IMR-90 (cell line): ENCODE measurements at regions not wholly inside any gene's neighbourhood (a gene's known extent, or its start where the extent isn't known, plus 50 kb on each side); places are given as distances from the start of the nearest gene placed in this dataset.

Experiments
- ATAC-seq: fragments of 200-7000 bp; cut with Tn5 transposase; 2 replicates; pipeline ENCODE4 v1.9.1; 2020; ENCODE audit warnings: low read depth, mild to moderate bottlenecking, moderate library complexity
- BruUV-seq: library from RNA; stranded (reverse); fragments of 400-500 nt; replicated peaks from 2 replicates; lab custom pipeline; 2021; lab: Mats Ljungman, UMichigan
- CTCF ChIA-PET: fragments of 300-600 bp; formaldehyde crosslinking; extraction: SDS; loops from one replicate; lab custom pipeline; 2021; ENCODE audit warnings: antibody characterized with exemption; lab: Yijun Ruan, JAX
- POLR2A ChIA-PET: fragments of 300-600 bp; sonication (Branson Sonifier 250); formaldehyde crosslinking; loops from one replicate; lab custom pipeline; 2022; ENCODE audit warnings: antibody characterized with exemption; ENCODE audit not compliant: unreplicated experiment; lab: Charles Lee
- DNase-seq: peaks from one replicate; pipeline ENCODE4 v3.0.0; 2013
- H2AFZ ChIP-seq: replicated peaks from 2 replicates; pipeline ENCODE3; 2013; ENCODE audit warnings: low read length, mild to moderate bottlenecking; ENCODE audit not compliant: poor library complexity
- H2AK5ac ChIP-seq: 2 replicates; pipeline ENCODE4 v1.6.1; 2013; ENCODE audit warnings: low read depth, low read length, inconsistent platforms
- H2AK9ac ChIP-seq: replicated peaks from 2 replicates; pipeline ENCODE3; 2013; ENCODE audit warnings: mild to moderate bottlenecking, low read depth, low read length, moderate library complexity; ENCODE audit not compliant: poor library complexity
- H2BK120ac ChIP-seq: 2 replicates; pipeline ENCODE4 v1.6.1; 2013; ENCODE audit warnings: low read depth, low read length, inconsistent platforms
- H2BK15ac ChIP-seq: 3 replicates; pipeline ENCODE4 v1.6.1; 2013; ENCODE audit warnings: low read depth, low read length, inconsistent platforms
- H2BK20ac ChIP-seq: 2 replicates; pipeline ENCODE4 v1.6.1; 2013; ENCODE audit warnings: low read depth, mild to moderate bottlenecking, inconsistent platforms, low read length, moderate library complexity
- H2BK5ac ChIP-seq: 2 replicates; pipeline ENCODE4 v1.6.1; 2013; ENCODE audit warnings: mild to moderate bottlenecking, low read depth, low read length, inconsistent platforms; ENCODE audit not compliant: poor library complexity, severe bottlenecking
- H3K14ac ChIP-seq: replicated peaks from 2 replicates; pipeline ENCODE4 v1.6.1; 2013; ENCODE audit warnings: low read depth, low read length, inconsistent platforms
- H3K18ac ChIP-seq: 2 replicates; pipeline ENCODE4 v1.6.1; 2013; ENCODE audit warnings: low read depth, low read length, control low read depth
- H3K23ac ChIP-seq: 2 replicates; pipeline ENCODE4 v1.6.1; 2013; ENCODE audit warnings: low read depth, low read length, inconsistent platforms
- H3K27ac ChIP-seq: 2 replicates; pipeline ENCODE4 v1.5.1; 2013; ENCODE audit warnings: mild to moderate bottlenecking, control low read depth, low read length; ENCODE audit not compliant: insufficient read depth
- H3K27me3 ChIP-seq: 2 replicates; pipeline ENCODE4 v1.6.1; 2013; ENCODE audit warnings: low read length; ENCODE audit not compliant: control insufficient read depth, insufficient read depth
- H3K36me3 ChIP-seq: 2 replicates; pipeline ENCODE4 v1.6.1; 2013; ENCODE audit warnings: low read length, mixed read lengths; ENCODE audit not compliant: control insufficient read depth, insufficient read depth
- H3K4ac ChIP-seq: 2 replicates; pipeline ENCODE4 v1.6.1; 2013; ENCODE audit warnings: low read depth, low read length, inconsistent platforms
- H3K4me1 ChIP-seq: 2 replicates; pipeline ENCODE4 v1.6.1; 2013; ENCODE audit warnings: low read length, mixed read lengths; ENCODE audit not compliant: control insufficient read depth, insufficient read depth
- H3K4me2 ChIP-seq: 2 replicates; pipeline ENCODE4 v1.6.1; 2013; ENCODE audit warnings: low read depth, mild to moderate bottlenecking, control low read depth, low read length, moderate library complexity
- H3K4me3 ChIP-seq: 2 replicates; pipeline ENCODE4 v1.5.1; 2013; ENCODE audit warnings: low read depth, mild to moderate bottlenecking, control low read depth, low read length, moderate library complexity; ENCODE audit not compliant: insufficient read depth
- H3K56ac ChIP-seq: 2 replicates; pipeline ENCODE4 v1.6.1; 2013; ENCODE audit warnings: low read length, inconsistent platforms; ENCODE audit not compliant: insufficient read depth; ENCODE audit errors: extremely low read depth
- H3K79me1 ChIP-seq, 2 experiments: 2 replicates each; pipeline ENCODE4 v1.6.1; 2013; ENCODE audit warnings: low read length in 2 of 2, inconsistent platforms in 1 of 2, low read depth in 1 of 2
- H3K9ac ChIP-seq: 2 replicates; pipeline ENCODE4 v1.6.1; 2013; ENCODE audit warnings: low read depth, low read length, control low read depth
- H3K9me1 ChIP-seq: 2 replicates; pipeline ENCODE4 v1.6.1; 2013; ENCODE audit warnings: low read length, inconsistent platforms; ENCODE audit not compliant: insufficient read depth
- H3K9me3 ChIP-seq: 2 replicates; pipeline ENCODE4 v1.6.1; 2013; ENCODE audit warnings: low read length; ENCODE audit not compliant: control insufficient read depth, insufficient read depth
- H4K20me1 ChIP-seq: 2 replicates; pipeline ENCODE4 v1.6.1; 2013; ENCODE audit warnings: low read length, inconsistent platforms; ENCODE audit not compliant: insufficient read depth
- H4K5ac ChIP-seq: 2 replicates; pipeline ENCODE4 v1.6.1; 2013; ENCODE audit warnings: mild to moderate bottlenecking, low read depth, low read length, control low read depth
- H4K8ac ChIP-seq, 2 experiments: 2 replicates each; pipeline ENCODE4 v1.6.1; 2013; ENCODE audit warnings: low read depth in 2 of 2, low read length in 2 of 2, control low read depth in 1 of 2, inconsistent platforms in 1 of 2
- H4K91ac ChIP-seq: 2 replicates; pipeline ENCODE4 v1.6.1; 2013; ENCODE audit warnings: low read depth, low read length, inconsistent platforms; ENCODE audit not compliant: insufficient read depth
- CEBPB ChIP-seq: IDR thresholded peaks from 2 replicates; pipeline ENCODE4 v1.6.1; 2012; ENCODE audit warnings: low read depth, low read length, improper control_type of control experiment
- FOS ChIP-seq: fragments of 150-350 bp; IDR thresholded peaks from 2 replicates; pipeline ENCODE4 v1.6.1; 2016; ENCODE audit warnings: low read depth, low read length
- RAD21 ChIP-seq: IDR thresholded peaks from 2 replicates; pipeline ENCODE4 v1.6.1; 2012; ENCODE audit warnings: low read length, improper control_type of control experiment
- WGBS, 2 experiments: methylation state at CpG; one replicate each; pipeline versions ENCODE4 v1.1.5 to v1.1.7; 2013; ENCODE audit warnings: missing lambda C conversion rate in 2 of 2; ENCODE audit not compliant: insufficient read length in 1 of 2; ENCODE audit errors: extremely low coverage in 2 of 2; 5-methylcytosine and 5-hydroxymethylcytosine counted together
- dilution Hi-C: fragments of 300-500 bp; cut with HindIII; formaldehyde crosslinking; loops from one replicate; pipeline ENCODE4 v1.14.3; 2018; ENCODE audit warnings: low sequenced_read_pairs; ENCODE audit not compliant: unreplicated experiment
- in situ Hi-C: fragments of 300-500 bp; cut with MboI; formaldehyde crosslinking; loops from 3 replicates; pipeline ENCODE4 v1.14.3; 2019; ENCODE audit warnings: low sequenced_read_pairs, inconsistent platforms, mixed read lengths
- intact Hi-C: fragments of 100-400 bp; cut with micrococcal nuclease; formaldehyde crosslinking; loops from 2 replicates; pipeline ENCODE4 v1.10.0; 2022

DNA sequence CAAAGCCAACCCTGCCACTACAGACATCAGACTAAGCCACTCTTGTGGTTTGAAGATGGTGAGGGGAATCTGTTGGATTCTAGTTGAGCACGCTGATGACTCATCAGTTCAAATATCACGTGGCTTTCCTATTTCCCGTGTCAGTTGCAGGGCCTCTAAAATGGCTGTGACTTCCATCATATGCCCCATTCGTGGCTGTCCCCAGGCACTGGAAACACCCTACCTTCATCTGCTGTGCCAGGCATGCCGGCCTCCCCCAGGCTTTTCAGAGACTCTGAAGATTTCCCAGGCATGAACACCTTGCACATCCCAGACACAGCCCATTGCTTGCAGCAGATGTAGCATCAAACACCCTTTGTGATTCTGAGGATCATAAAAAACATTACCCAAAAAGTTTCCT, 659.9 kb downstream of the UQCRFS1 start:
- H3K27me3 ChIP-seq: no peaks in the 10 kb centered on the region
- H3K4me1 ChIP-seq: no peaks in the 10 kb centered on the region
- TF ChIP-seq RAD21 (no peak), FOS (no peak), CEBPB (no peak)
- no peak overlapping the region for H4K8ac ChIP-seq
- H4K5ac ChIP-seq: no peak overlapping the region
- H3K4me3 ChIP-seq: no peak overlapping the region
- intact Hi-C loops: no loop called here
- no peak overlapping the region for H3K27ac ChIP-seq
- ChIA-PET POLR2A (no interaction called here), CTCF (no interaction called here)
- no peak overlapping the region for H3K56ac ChIP-seq
- no peak overlapping the region for H2BK5ac ChIP-seq
- H3K36me3 ChIP-seq: no peaks in the 10 kb centered on the region
- H4K91ac ChIP-seq: no peak overlapping the region
- dilution Hi-C loops: no loop called here
- H2BK15ac ChIP-seq: no peak overlapping the region
- no TSS peak for BruUV-seq
- in situ Hi-C loops: no loop called here
- no peak overlapping the region for H3K23ac ChIP-seq
- no peak overlapping the region for H3K14ac ChIP-seq
- H3K9ac ChIP-seq: no peak overlapping the region
- H3K18ac ChIP-seq: no peak overlapping the region
- no peak for DNase-seq
- no peak overlapping the region for H2BK20ac ChIP-seq
- peaks cover 38% of the 10 kb centered on the region for H3K9me3 ChIP-seq
- no peaks in the 10 kb centered on the region for H3K79me1 ChIP-seq
- no peak overlapping the region for H2AK9ac ChIP-seq
- H2BK120ac ChIP-seq: no peak overlapping the region
- no peak overlapping the region for H3K4me2 ChIP-seq
- H2AFZ ChIP-seq: no peak overlapping the region
- WGBS, 2 experiments: no CpG with 5 or more reads among the region's 5 CpGs
- no peak overlapping the region for H2AK5ac ChIP-seq
- no peak overlapping the region for H3K4ac ChIP-seq
- no peaks in the 10 kb centered on the region for H4K20me1 ChIP-seq
- H3K9me1 ChIP-seq: no peaks in the 10 kb centered on the region
- no peak for ATAC-seq
